IMR-90 (cell line): ENCODE measurements at regions not wholly inside any gene's neighbourhood (a gene's known extent, or its start where the extent isn't known, plus 50 kb on each side); places are given as distances from the start of the nearest gene placed in this dataset.

Experiments
- ATAC-seq: fragments of 200-7000 bp; cut with Tn5 transposase; 2 replicates; pipeline ENCODE4 v1.9.1; 2020; ENCODE audit warnings: low read depth, mild to moderate bottlenecking, moderate library complexity
- BruUV-seq: library from RNA; stranded (reverse); fragments of 400-500 nt; replicated peaks from 2 replicates; lab custom pipeline; 2021; lab: Mats Ljungman, UMichigan
- CTCF ChIA-PET: fragments of 300-600 bp; formaldehyde crosslinking; extraction: SDS; loops from one replicate; lab custom pipeline; 2021; ENCODE audit warnings: antibody characterized with exemption; lab: Yijun Ruan, JAX
- POLR2A ChIA-PET: fragments of 300-600 bp; sonication (Branson Sonifier 250); formaldehyde crosslinking; loops from one replicate; lab custom pipeline; 2022; ENCODE audit warnings: antibody characterized with exemption; ENCODE audit not compliant: unreplicated experiment; lab: Charles Lee
- DNase-seq: peaks from one replicate; pipeline ENCODE4 v3.0.0; 2013
- H2AFZ ChIP-seq: replicated peaks from 2 replicates; pipeline ENCODE3; 2013; ENCODE audit warnings: low read length, mild to moderate bottlenecking; ENCODE audit not compliant: poor library complexity
- H2AK5ac ChIP-seq: 2 replicates; pipeline ENCODE4 v1.6.1; 2013; ENCODE audit warnings: low read depth, low read length, inconsistent platforms
- H2AK9ac ChIP-seq: replicated peaks from 2 replicates; pipeline ENCODE3; 2013; ENCODE audit warnings: mild to moderate bottlenecking, low read depth, low read length, moderate library complexity; ENCODE audit not compliant: poor library complexity
- H2BK120ac ChIP-seq: 2 replicates; pipeline ENCODE4 v1.6.1; 2013; ENCODE audit warnings: low read depth, low read length, inconsistent platforms
- H2BK15ac ChIP-seq: 3 replicates; pipeline ENCODE4 v1.6.1; 2013; ENCODE audit warnings: low read depth, low read length, inconsistent platforms
- H2BK20ac ChIP-seq: 2 replicates; pipeline ENCODE4 v1.6.1; 2013; ENCODE audit warnings: low read depth, mild to moderate bottlenecking, inconsistent platforms, low read length, moderate library complexity
- H2BK5ac ChIP-seq: 2 replicates; pipeline ENCODE4 v1.6.1; 2013; ENCODE audit warnings: mild to moderate bottlenecking, low read depth, low read length, inconsistent platforms; ENCODE audit not compliant: poor library complexity, severe bottlenecking
- H3K14ac ChIP-seq: replicated peaks from 2 replicates; pipeline ENCODE4 v1.6.1; 2013; ENCODE audit warnings: low read depth, low read length, inconsistent platforms
- H3K18ac ChIP-seq: 2 replicates; pipeline ENCODE4 v1.6.1; 2013; ENCODE audit warnings: low read depth, low read length, control low read depth
- H3K23ac ChIP-seq: 2 replicates; pipeline ENCODE4 v1.6.1; 2013; ENCODE audit warnings: low read depth, low read length, inconsistent platforms
- H3K27ac ChIP-seq: 2 replicates; pipeline ENCODE4 v1.5.1; 2013; ENCODE audit warnings: mild to moderate bottlenecking, control low read depth, low read length; ENCODE audit not compliant: insufficient read depth
- H3K27me3 ChIP-seq: 2 replicates; pipeline ENCODE4 v1.6.1; 2013; ENCODE audit warnings: low read length; ENCODE audit not compliant: control insufficient read depth, insufficient read depth
- H3K36me3 ChIP-seq: 2 replicates; pipeline ENCODE4 v1.6.1; 2013; ENCODE audit warnings: low read length, mixed read lengths; ENCODE audit not compliant: control insufficient read depth, insufficient read depth
- H3K4ac ChIP-seq: 2 replicates; pipeline ENCODE4 v1.6.1; 2013; ENCODE audit warnings: low read depth, low read length, inconsistent platforms
- H3K4me1 ChIP-seq: 2 replicates; pipeline ENCODE4 v1.6.1; 2013; ENCODE audit warnings: low read length, mixed read lengths; ENCODE audit not compliant: control insufficient read depth, insufficient read depth
- H3K4me2 ChIP-seq: 2 replicates; pipeline ENCODE4 v1.6.1; 2013; ENCODE audit warnings: low read depth, mild to moderate bottlenecking, control low read depth, low read length, moderate library complexity
- H3K4me3 ChIP-seq: 2 replicates; pipeline ENCODE4 v1.5.1; 2013; ENCODE audit warnings: low read depth, mild to moderate bottlenecking, control low read depth, low read length, moderate library complexity; ENCODE audit not compliant: insufficient read depth
- H3K56ac ChIP-seq: 2 replicates; pipeline ENCODE4 v1.6.1; 2013; ENCODE audit warnings: low read length, inconsistent platforms; ENCODE audit not compliant: insufficient read depth; ENCODE audit errors: extremely low read depth
- H3K79me1 ChIP-seq, 2 experiments: 2 replicates each; pipeline ENCODE4 v1.6.1; 2013; ENCODE audit warnings: low read length in 2 of 2, inconsistent platforms in 1 of 2, low read depth in 1 of 2
- H3K9ac ChIP-seq: 2 replicates; pipeline ENCODE4 v1.6.1; 2013; ENCODE audit warnings: low read depth, low read length, control low read depth
- H3K9me1 ChIP-seq: 2 replicates; pipeline ENCODE4 v1.6.1; 2013; ENCODE audit warnings: low read length, inconsistent platforms; ENCODE audit not compliant: insufficient read depth
- H3K9me3 ChIP-seq: 2 replicates; pipeline ENCODE4 v1.6.1; 2013; ENCODE audit warnings: low read length; ENCODE audit not compliant: control insufficient read depth, insufficient read depth
- H4K20me1 ChIP-seq: 2 replicates; pipeline ENCODE4 v1.6.1; 2013; ENCODE audit warnings: low read length, inconsistent platforms; ENCODE audit not compliant: insufficient read depth
- H4K5ac ChIP-seq: 2 replicates; pipeline ENCODE4 v1.6.1; 2013; ENCODE audit warnings: mild to moderate bottlenecking, low read depth, low read length, control low read depth
- H4K8ac ChIP-seq, 2 experiments: 2 replicates each; pipeline ENCODE4 v1.6.1; 2013; ENCODE audit warnings: low read depth in 2 of 2, low read length in 2 of 2, control low read depth in 1 of 2, inconsistent platforms in 1 of 2
- H4K91ac ChIP-seq: 2 replicates; pipeline ENCODE4 v1.6.1; 2013; ENCODE audit warnings: low read depth, low read length, inconsistent platforms; ENCODE audit not compliant: insufficient read depth
- MAFK ChIP-seq: IDR thresholded peaks from 2 replicates; pipeline ENCODE4 v1.6.1; 2012; ENCODE audit warnings: low read depth, low read length, improper control_type of control experiment
- POLR2A ChIP-seq: IDR thresholded peaks from 2 replicates; pipeline ENCODE4 v1.6.1; 2012; ENCODE audit warnings: mild to moderate bottlenecking, low read depth, low read length
- WGBS, 2 experiments: methylation state at CpG; one replicate each; pipeline versions ENCODE4 v1.1.5 to v1.1.7; 2013; ENCODE audit warnings: missing lambda C conversion rate in 2 of 2; ENCODE audit not compliant: insufficient read length in 1 of 2; ENCODE audit errors: extremely low coverage in 2 of 2; 5-methylcytosine and 5-hydroxymethylcytosine counted together
- dilution Hi-C: fragments of 300-500 bp; cut with HindIII; formaldehyde crosslinking; loops from one replicate; pipeline ENCODE4 v1.14.3; 2018; ENCODE audit warnings: low sequenced_read_pairs; ENCODE audit not compliant: unreplicated experiment
- in situ Hi-C: fragments of 300-500 bp; cut with MboI; formaldehyde crosslinking; loops from 3 replicates; pipeline ENCODE4 v1.14.3; 2019; ENCODE audit warnings: low sequenced_read_pairs, inconsistent platforms, mixed read lengths
- intact Hi-C: fragments of 100-400 bp; cut with micrococcal nuclease; formaldehyde crosslinking; loops from 2 replicates; pipeline ENCODE4 v1.10.0; 2022

- POLR2A ChIA-PET, result no interaction called here
- no peak overlapping the region for H3K18ac ChIP-seq
These were observed 293.8 kb upstream of the SEMA3D start for GRCh38 chr7:85480666-85481065.

More at GRCh38 chr7:85480666-85481065, 293.8 kb upstream of the SEMA3D start:
- Histone ChIP-seq H2BK120ac (no peak overlapping the region), H3K56ac (no peak overlapping the region), H3K9me3 (no peaks in the 10 kb centered on the region), H2AK9ac (no peak overlapping the region), H3K27me3 (no peaks in the 10 kb centered on the region), H3K4ac (no peak overlapping the region), H4K5ac (no peak overlapping the region), H2AK5ac (no peak overlapping the region), H3K9me1 (no peaks in the 10 kb centered on the region), H2BK5ac (no peak overlapping the region), H3K14ac (no peak overlapping the region), H3K23ac (no peak overlapping the region), H3K27ac (no peak overlapping the region), H4K8ac (no peak overlapping the region), H4K91ac (no peak overlapping the region), H2AFZ (no peak overlapping the region), H3K9ac (no peak overlapping the region), H2BK15ac (no peak overlapping the region), H3K36me3 (no peaks in the 10 kb centered on the region), H3K4me3 (no peak overlapping the region), H2BK20ac (no peak overlapping the region), H3K4me1 (no peaks in the 10 kb centered on the region; the same call in 1 of the 2 replicates), H4K20me1 (no peaks in the 10 kb centered on the region), H3K79me1 (no peaks in the 10 kb centered on the region), H3K4me2 (no peak overlapping the region)
- TF ChIP-seq POLR2A (no peak), MAFK (peak; percentile 77)
- CTCF ChIA-PET, result interaction anchor here (0.8 to 0.9 kb wide), 2 partner anchors 76 to 450 kb away, joined by 3 read pairs; no protein-coding TSS in a partner anchor
- intact Hi-C loops, result no loop called here
- no peak for ATAC-seq
- no CpG with 5 or more reads among the region's 1 CpG for WGBS, 2 experiments
- no peak for DNase-seq
- no TSS peak for BruUV-seq
- in situ Hi-C loops, result no loop called here
- dilution Hi-C loops, result no loop called here
